Small intestine (tissue), 7 donors: ENCODE measurements at regions not wholly inside any gene's neighbourhood (a gene's known extent, or its start where the extent isn't known, plus 50 kb on each side); places are given as distances from the start of the nearest gene placed in this dataset.

ENCODE experiments used
- DNase-seq, 2 donors: peaks; one replicate each; pipeline versions ENCODE4 v3.0.0 to v3.0.0-alpha.2; 2013
- FAIRE-seq: peaks from 2 replicates; lab custom pipeline; 2012; peaks lifted over from hg19 to GRCh38; lab: Jason Lieb, UNC
- H3K27ac ChIP-seq, 3 donors: one replicate each; pipeline ENCODE4 v1.5.1; 2013; ENCODE audit warnings: low read length in 2 of 3, mild to moderate bottlenecking in 2 of 3, control low read depth in 1 of 3, inconsistent platforms in 1 of 3, low read depth in 1 of 3, moderate library complexity in 1 of 3
- H3K27me3 ChIP-seq, 3 donors: one replicate each; pipeline ENCODE4 v1.6.1; 2013; ENCODE audit warnings: low read length in 3 of 3, inconsistent platforms in 1 of 3; ENCODE audit not compliant: control insufficient read depth in 3 of 3, insufficient read depth in 3 of 3
- H3K36me3 ChIP-seq, 3 donors: one replicate each; pipeline ENCODE4 v1.6.1; 2013; ENCODE audit warnings: low read length in 3 of 3, inconsistent platforms in 1 of 3, low read depth in 1 of 3, mild to moderate bottlenecking in 1 of 3, moderate library complexity in 1 of 3; ENCODE audit not compliant: control insufficient read depth in 3 of 3, insufficient read depth in 2 of 3
- H3K4me1 ChIP-seq, 3 donors: one replicate each; pipeline ENCODE4 v1.6.1; 2013; ENCODE audit warnings: low read length in 2 of 3, inconsistent platforms in 1 of 3, low read depth in 1 of 3, mild to moderate bottlenecking in 1 of 3, moderate library complexity in 1 of 3; ENCODE audit not compliant: control insufficient read depth in 3 of 3, insufficient read depth in 2 of 3
- H3K4me3 ChIP-seq, 3 donors: one replicate each; pipeline ENCODE4 v1.5.1; 2013; ENCODE audit warnings: low read length in 3 of 3, control low read depth in 1 of 3, inconsistent platforms in 1 of 3, low read depth in 1 of 3, mild to moderate bottlenecking in 1 of 3, moderate library complexity in 1 of 3
- H3K9me3 ChIP-seq, 2 donors: one replicate each; pipeline ENCODE4 v1.6.1; 2013; ENCODE audit warnings: low read depth in 1 of 2, low read length in 1 of 2; ENCODE audit not compliant: control insufficient read depth in 2 of 2, insufficient read depth in 1 of 2
- WGBS, 3 donors: extraction: QIAGEN DNeasy Blood & Tissue Kit; methylation state at CpG; one replicate each; pipeline ENCODE4 v1.1.7; 2013; 5-methylcytosine and 5-hydroxymethylcytosine counted together
- donor health status: healthy with polysubstance abuse.
- donor health status: control.
- donor health status: control.
- donor health status: Bipolar disorder and iron deficiency.
- donor health status: healthy.

DNA sequence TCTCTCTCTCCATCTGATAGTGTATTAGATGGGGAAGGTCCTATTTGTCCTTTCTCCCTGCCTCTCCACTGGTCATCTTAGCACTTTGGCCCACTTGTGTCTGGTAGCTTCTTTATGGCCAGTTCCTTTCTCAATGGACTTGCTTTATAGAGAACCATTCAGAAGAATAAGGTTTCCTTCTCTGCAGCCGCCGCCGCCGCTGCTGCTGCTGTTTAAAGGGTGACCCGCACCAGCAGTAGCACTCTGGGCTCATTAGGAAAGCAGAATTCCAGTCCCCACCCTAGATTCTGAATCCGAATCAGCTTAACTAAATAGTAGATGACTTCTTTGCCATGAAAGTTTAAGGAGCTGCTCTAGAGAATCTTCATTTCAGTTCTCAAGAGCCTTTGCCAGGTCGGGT, 490.2 kb downstream of the FOXO1 start:
- H3K36me3 ChIP-seq: no peaks in the 10 kb centered on the region
- peaks cover 0 to 8% (median 0%) of the 10 kb centered on the region in 3 donors for H3K4me1 ChIP-seq
- no peaks in the 10 kb centered on the region for H3K9me3 ChIP-seq
- 94 to 95% (median 95%) methylated on average over 7 of the region's 7 CpGs for WGBS, 3 donors
- DNase-seq (no peak), FAIRE-seq (no peak)
- H3K27ac ChIP-seq: no peak overlapping the region
- no peak overlapping the region for H3K4me3 ChIP-seq
- H3K27me3 ChIP-seq: peaks cover 0 to 30% (median 3%) of the 10 kb centered on the region in 3 donors

DNA sequence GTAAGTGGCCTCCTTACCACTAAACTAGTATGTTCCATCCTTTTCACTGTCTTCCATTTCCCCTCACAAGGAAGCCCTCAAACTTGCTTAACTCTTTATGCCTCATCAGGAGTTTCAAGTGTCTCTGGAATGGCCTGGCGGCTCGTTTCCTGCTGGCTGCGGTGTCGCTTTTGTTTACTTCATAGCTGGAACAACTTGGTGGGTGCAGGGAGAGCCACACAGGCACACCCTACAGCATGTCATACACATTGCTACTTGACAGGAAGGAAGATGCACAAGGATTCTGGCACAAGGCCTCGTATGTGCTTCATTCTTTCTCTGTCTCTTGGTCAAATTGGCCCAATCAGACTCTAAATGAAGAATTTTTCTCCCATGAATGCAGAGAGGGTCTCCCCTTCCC, 488.3 kb downstream of the FOXO1 start:
- 64 to 93% (median 82%) methylated on average over 5 of the region's 5 CpGs for WGBS, 3 donors
- DNase-seq: no peak
- Histone ChIP-seq H3K4me1 (peaks cover 0 to 4% (median 0%) of the 10 kb centered on the region in 3 donors), H3K27ac (no peak overlapping the region), H3K36me3 (no peaks in the 10 kb centered on the region), H3K9me3 (no peaks in the 10 kb centered on the region), H3K27me3 (peaks cover 0 to 16% (median 0%) of the 10 kb centered on the region in 3 donors), H3K4me3 (no peak overlapping the region)
- no peak for FAIRE-seq

DNA sequence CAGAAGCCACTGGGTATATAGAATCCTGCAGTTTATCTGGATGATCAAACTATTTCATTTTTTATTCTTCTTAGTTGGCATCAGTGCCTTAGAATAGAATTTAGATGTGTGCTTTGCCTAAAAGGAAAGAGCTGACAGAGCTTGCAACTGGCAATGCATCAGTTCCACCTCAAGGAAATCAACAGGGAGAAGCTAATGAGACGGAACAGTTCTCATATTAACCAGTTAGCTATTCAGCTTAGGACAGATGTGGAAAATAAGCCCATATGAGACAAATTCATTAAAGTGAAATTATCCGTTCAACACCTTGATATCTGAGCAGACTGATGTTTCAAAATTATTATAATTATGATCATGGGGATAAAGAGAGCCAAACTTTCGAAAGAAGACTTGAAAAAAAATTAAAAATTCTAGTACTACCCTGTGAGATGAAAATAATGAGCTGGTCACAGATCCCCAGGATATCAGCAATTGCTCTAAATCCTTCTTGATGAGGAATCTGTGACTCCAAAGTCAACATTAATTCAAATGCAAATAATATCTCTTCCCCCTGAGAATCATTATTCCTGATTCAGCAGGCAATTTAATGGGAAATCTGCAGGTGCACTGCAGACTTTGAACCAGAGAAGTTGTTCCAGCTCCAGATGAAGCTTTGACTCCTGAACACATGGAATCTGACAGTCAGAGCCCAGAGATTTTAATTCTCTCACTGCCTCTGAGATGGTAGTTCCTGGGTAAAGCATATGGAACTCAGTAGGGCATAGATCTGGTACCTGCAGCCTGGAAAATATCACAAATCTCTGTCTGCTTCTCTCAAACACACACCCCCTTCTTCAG, 486.8 kb downstream of the FOXO1 start:
- peaks cover 0 to 9% (median 0%) of the 10 kb centered on the region in 3 donors for H3K27me3 ChIP-seq
- FAIRE-seq: no peak
- DNase-seq: peak in 1 of 2 donors; percentile 19
- H3K9me3 ChIP-seq: no peaks in the 10 kb centered on the region
- H3K4me3 ChIP-seq: no peak overlapping the region
- peaks cover 0 to 4% (median 0%) of the 10 kb centered on the region in 3 donors for H3K4me1 ChIP-seq
- no peak overlapping the region for H3K27ac ChIP-seq
- no peaks in the 10 kb centered on the region for H3K36me3 ChIP-seq
- 72 to 87% (median 75%) methylated on average over 3 of the region's 3 CpGs for WGBS, 3 donors

DNA sequence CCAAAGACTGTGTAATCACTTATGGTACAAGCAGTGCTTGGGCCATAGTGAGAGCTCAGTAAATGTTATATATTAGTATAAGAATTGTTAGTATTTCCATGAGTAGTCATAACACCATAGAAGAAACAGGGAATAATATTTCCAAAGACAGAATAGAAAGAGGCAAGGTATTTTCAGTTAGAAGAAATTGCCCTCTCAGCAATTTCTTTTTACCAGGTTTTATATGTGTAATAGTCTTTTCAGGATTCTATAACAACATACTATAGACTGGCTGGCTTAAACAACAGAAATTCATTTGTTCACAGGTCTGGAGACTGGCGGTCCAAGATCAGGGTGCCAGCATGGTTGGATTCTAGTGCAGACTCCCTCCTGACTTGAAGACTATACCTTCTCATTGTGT, 485.7 kb downstream of the FOXO1 start:
- FAIRE-seq (no peak), DNase-seq (no peak)
- 93 to 95% (median 94%) methylated on average over 1 of the region's 1 CpG for WGBS, 3 donors
- no peaks in the 10 kb centered on the region for H3K9me3 ChIP-seq
- no peak overlapping the region for H3K4me3 ChIP-seq
- H3K4me1 ChIP-seq: peaks cover 0 to 4% (median 0%) of the 10 kb centered on the region in 3 donors
- no peaks in the 10 kb centered on the region for H3K36me3 ChIP-seq
- H3K27ac ChIP-seq: no peak overlapping the region
- peaks cover 0 to 4% (median 0%) of the 10 kb centered on the region in 3 donors for H3K27me3 ChIP-seq

DNA sequence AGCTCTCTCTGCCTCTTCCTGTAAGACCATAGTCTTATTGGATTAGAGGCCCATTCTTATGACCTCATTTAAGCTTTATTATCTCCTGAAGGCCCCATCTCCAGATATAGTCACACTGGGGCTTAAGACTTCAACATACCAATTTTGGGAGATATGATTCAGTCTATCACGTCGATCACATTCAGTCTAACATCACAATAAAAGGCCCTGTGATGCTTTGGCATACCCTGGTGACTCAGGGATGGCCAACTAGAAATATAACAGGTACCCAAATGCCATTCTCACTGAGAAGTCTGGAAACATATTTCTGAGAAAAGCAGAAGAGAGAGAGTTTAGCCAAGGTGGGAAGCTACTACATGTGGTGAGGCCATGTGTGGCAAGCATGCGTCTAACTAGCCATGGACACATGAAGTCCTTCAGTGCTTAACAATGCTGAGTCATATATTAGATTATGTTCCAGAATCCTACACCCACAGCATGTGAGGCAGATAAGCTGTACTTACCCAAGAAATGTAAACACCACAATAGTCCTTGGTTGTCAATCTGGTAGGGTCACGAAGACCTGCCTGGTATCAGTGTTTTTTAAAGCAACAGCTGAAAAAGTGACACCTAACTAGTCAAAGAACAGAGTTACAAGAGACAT, 485.1 kb downstream of the FOXO1 start:
- WGBS, 3 donors: 54 to 76% (median 61%) methylated on average over 4 of the region's 4 CpGs
- no peak for FAIRE-seq
- no peaks in the 10 kb centered on the region for H3K9me3 ChIP-seq
- peaks cover 0 to under 1% (median 0%) of the 10 kb centered on the region in 3 donors for H3K27me3 ChIP-seq
- H3K4me3 ChIP-seq: no peak overlapping the region
- H3K27ac ChIP-seq: no peak overlapping the region
- peaks cover 0 to 4% (median 0%) of the 10 kb centered on the region in 3 donors for H3K4me1 ChIP-seq
- peak; percentile 57 to 74 for DNase-seq
- no peaks in the 10 kb centered on the region for H3K36me3 ChIP-seq

DNA sequence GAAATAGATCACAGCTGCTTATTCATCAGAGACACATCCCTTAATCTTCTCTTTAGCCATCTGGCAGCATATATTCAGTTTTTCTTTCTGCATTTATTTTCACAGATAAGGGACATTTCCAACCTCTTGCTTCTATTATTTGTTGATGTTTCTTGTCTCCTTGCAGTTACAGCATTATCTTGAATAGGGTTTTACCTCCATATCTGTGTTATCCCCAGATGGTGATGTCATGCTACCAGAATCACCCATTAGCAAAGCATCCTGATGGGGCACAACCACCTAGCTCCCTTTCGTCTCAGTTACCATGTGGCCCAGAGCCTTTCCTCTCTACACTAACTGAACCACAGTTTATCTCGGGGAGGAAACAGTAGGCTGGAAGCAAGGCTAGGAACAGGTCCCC, 483.9 kb downstream of the FOXO1 start:
- DNase-seq: no peak
- H3K4me3 ChIP-seq: no peak overlapping the region
- FAIRE-seq: no peak
- H3K9me3 ChIP-seq: no peaks in the 10 kb centered on the region
- H3K27ac ChIP-seq: no peak overlapping the region
- no peaks in the 10 kb centered on the region for H3K36me3 ChIP-seq
- WGBS, 3 donors: 89 to 98% (median 94%) methylated on average over 2 of the region's 2 CpGs
- H3K4me1 ChIP-seq: peaks cover 0 to 4% (median 0%) of the 10 kb centered on the region in 3 donors
- H3K27me3 ChIP-seq: no peaks in the 10 kb centered on the region

DNA sequence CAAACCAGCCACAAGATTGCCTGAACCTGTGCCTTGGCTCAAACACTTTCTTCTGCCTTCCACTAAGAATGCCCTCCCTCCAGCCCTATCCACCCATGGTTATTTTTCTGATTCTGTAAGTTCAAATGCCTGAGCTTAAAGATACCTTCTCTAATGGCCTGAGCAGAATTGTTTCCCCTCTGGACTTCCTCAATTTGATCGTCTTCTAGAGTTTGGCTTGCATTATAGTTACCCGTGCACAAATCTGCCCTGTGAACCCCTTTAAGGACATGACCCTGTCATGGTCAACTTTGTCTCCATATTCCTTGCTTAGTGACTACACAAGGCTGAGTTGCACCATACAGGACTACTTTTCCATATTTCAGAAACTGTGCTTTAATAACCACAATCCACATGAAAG, 481.0 kb downstream of the FOXO1 start:
- Histone ChIP-seq H3K4me1 (peaks cover 0 to 12% (median 0%) of the 10 kb centered on the region in 3 donors), H3K36me3 (no peaks in the 10 kb centered on the region), H3K27me3 (no peaks in the 10 kb centered on the region), H3K9me3 (no peaks in the 10 kb centered on the region), H3K27ac (no peak overlapping the region), H3K4me3 (no peak overlapping the region)
- DNase-seq: no peak
- FAIRE-seq: no peak
- WGBS, 3 donors: 72 to 79% (median 77%) methylated on average over 2 of the region's 2 CpGs

DNA sequence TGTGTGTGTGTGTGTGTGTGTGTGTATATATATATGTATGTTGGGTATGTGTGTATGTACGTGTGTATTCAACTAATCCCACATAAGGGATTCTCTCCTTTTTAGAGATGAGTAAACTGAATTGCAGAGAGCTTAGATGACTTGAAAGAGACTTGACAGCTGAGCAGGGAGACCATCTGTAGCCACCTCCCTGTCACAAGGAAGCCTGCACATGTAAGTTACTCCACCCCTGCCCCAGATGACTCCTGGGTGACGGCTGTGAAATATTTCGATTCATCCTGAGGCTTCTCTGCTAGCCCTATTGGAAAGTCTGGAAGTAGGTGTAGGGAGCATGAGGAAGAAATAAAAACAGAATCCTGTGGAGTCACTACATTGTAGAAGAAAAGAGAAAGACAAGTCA, 480.4 kb downstream of the FOXO1 start:
- H3K36me3 ChIP-seq: no peaks in the 10 kb centered on the region
- no peaks in the 10 kb centered on the region for H3K27me3 ChIP-seq
- H3K4me1 ChIP-seq: peaks cover 0 to 15% (median 0%) of the 10 kb centered on the region in 3 donors
- whole genome bisulfite sequencing, 3 donors: 61 to 73% (median 64%) methylated on average over 3 of the region's 3 CpGs
- H3K27ac ChIP-seq: no peak overlapping the region
- no peaks in the 10 kb centered on the region for H3K9me3 ChIP-seq
- DNase-seq (no peak), FAIRE-seq (no peak)
- H3K4me3 ChIP-seq: no peak overlapping the region
